Peyer's patch (tissue), 4 donors: ENCODE measurements at regions not wholly inside any gene's neighbourhood (a gene's known extent, or its start where the extent isn't known, plus 50 kb on each side); places are given as distances from the start of the nearest gene placed in this dataset.

ENCODE experiments used
- DNase-seq, 3 donors: peaks; one replicate each; pipeline ENCODE4 v3.0.0-alpha.2; 2017 to 2019
- H3K27ac ChIP-seq, 4 donors: fragments of 200-600 bp; sonication (generic); one replicate each; pipeline ENCODE4 v1.5.1; 2016 to 2019
- H3K27me3 ChIP-seq, 2 donors: fragments of 200-600 bp; sonication (generic); one replicate each; pipeline ENCODE4 v1.5.1; 2019
- H3K36me3 ChIP-seq, 3 donors: fragments of 200-600 bp; sonication (generic); one replicate each; pipeline ENCODE4 v1.5.1; 2016 to 2019
- H3K4me1 ChIP-seq, 4 donors: fragments of 200-600 bp; sonication (generic); one replicate each; pipeline ENCODE4 v1.5.1; 2016 to 2019
- H3K4me3 ChIP-seq, 4 donors: fragments of 200-600 bp; sonication (generic); 1 replicate in 3 of 4; 2 replicates in 1 of 4; pipeline ENCODE4 v1.5.1; 2016 to 2019; ENCODE audit warnings: mild to moderate bottlenecking in 1 of 4
- H3K9me3 ChIP-seq, 4 donors: fragments of 200-600 bp; sonication (generic); one replicate each; pipeline ENCODE4 v1.5.1; 2016 to 2019; ENCODE audit warnings: mild to moderate bottlenecking in 1 of 4
- POLR2A ChIP-seq, 2 donors: fragments of 450-650 bp; IDR thresholded peaks; one replicate each; pipeline ENCODE4 v1.5.1; 2017; ENCODE audit warnings: antibody characterized with exemption in 2 of 2, mild to moderate bottlenecking in 2 of 2, moderate library complexity in 2 of 2
- TF ChIP-seq, protein P1 (sequence below), 6 experiments: fragments of 450-650 bp in 4 of 6; fragments of 200-600 bp in 2 of 6; sonication (generic) in 1 of 6; IDR thresholded peaks; one replicate each; pipeline ENCODE4 v1.5.1; 2017 to 2019; ENCODE audit warnings: antibody characterized with exemption in 6 of 6, mild to moderate bottlenecking in 3 of 6, moderate library complexity in 1 of 6

DNA sequence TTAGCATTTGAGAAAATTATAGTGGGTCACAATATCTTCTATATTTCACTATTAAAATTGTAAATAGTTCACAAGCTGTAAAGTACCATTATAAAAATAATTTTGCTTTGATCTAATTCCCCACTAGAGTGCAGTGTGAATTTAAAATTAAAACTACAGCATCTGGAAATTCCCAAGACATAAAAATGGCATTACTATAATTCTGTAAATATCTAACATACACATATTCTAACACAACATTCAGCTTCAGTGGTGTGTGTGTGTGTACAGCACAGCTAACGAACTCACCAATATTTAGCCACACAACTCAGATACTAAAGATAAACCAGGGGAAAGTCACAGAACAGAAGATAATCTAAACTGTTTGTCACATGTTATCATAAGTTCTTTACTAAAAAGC, 424.9 kb upstream of the ZNF385D start:
- H3K9me3 ChIP-seq = no peaks in the 10 kb centered on the region
- H3K4me3 ChIP-seq = no peak overlapping the region
- H3K27ac ChIP-seq = no peak overlapping the region
- TF ChIP-seq, protein P1, sequence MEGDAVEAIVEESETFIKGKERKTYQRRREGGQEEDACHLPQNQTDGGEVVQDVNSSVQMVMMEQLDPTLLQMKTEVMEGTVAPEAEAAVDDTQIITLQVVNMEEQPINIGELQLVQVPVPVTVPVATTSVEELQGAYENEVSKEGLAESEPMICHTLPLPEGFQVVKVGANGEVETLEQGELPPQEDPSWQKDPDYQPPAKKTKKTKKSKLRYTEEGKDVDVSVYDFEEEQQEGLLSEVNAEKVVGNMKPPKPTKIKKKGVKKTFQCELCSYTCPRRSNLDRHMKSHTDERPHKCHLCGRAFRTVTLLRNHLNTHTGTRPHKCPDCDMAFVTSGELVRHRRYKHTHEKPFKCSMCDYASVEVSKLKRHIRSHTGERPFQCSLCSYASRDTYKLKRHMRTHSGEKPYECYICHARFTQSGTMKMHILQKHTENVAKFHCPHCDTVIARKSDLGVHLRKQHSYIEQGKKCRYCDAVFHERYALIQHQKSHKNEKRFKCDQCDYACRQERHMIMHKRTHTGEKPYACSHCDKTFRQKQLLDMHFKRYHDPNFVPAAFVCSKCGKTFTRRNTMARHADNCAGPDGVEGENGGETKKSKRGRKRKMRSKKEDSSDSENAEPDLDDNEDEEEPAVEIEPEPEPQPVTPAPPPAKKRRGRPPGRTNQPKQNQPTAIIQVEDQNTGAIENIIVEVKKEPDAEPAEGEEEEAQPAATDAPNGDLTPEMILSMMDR (IDR thresholded peaks at IDR 0.05) = no peak
- TF ChIP-seq POLR2A (IDR thresholded peaks at IDR 0.05) = no peak
- no peaks in the 10 kb centered on the region for H3K27me3 ChIP-seq
- no peaks in the 10 kb centered on the region for H3K36me3 ChIP-seq
- no peak for DNase-seq
- H3K4me1 ChIP-seq = no peaks in the 10 kb centered on the region

DNA sequence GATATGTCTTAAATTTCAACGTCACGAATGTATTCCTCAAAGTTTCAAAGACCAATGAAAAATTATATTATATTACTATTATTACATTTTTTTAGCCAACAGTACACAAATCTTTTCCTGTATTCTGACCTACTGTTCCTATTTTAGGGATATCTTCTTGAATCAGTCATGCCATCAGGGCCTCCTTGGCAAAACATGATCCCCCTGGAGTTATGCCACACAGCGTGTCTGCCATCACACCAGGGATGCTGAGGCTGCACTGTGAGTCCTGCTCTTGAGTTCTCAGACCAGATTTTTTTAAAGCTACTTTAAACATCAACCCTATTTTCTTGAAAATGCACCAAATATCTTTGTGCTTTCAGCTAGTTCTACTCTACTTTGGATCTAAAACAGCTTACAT, 425.9 kb upstream of the ZNF385D start:
- H3K27ac ChIP-seq = no peak overlapping the region

GRCh38 chr3:22189616-22190015, 438.6 kb upstream of the ZNF385D start:
- Histone ChIP-seq H3K27ac (no peak overlapping the region), H3K36me3 (no peaks in the 10 kb centered on the region), H3K4me1 (no peaks in the 10 kb centered on the region), H3K4me3 (no peak overlapping the region), H3K9me3 (no peaks in the 10 kb centered on the region), H3K27me3 (no peaks in the 10 kb centered on the region)
- no peak for DNase-seq
- TF ChIP-seq, protein P1 (IDR thresholded peaks at IDR 0.05) = no peak
- TF ChIP-seq POLR2A (IDR thresholded peaks at IDR 0.05) = no peak

More for the DNA sequence above, 425.9 kb upstream of the ZNF385D start:
- Histone ChIP-seq H3K27me3 (no peaks in the 10 kb centered on the region), H3K4me1 (no peaks in the 10 kb centered on the region), H3K36me3 (no peaks in the 10 kb centered on the region), H3K4me3 (no peak overlapping the region), H3K9me3 (no peaks in the 10 kb centered on the region)
- DNase-seq = no peak
- TF ChIP-seq, protein P1 (IDR thresholded peaks at IDR 0.05) = no peak
- no peak for TF ChIP-seq POLR2A (IDR thresholded peaks at IDR 0.05)

GRCh38 chr3:22199095-22199494, 448.1 kb upstream of the ZNF385D start:
- no peak for DNase-seq
- Histone ChIP-seq H3K36me3 (no peaks in the 10 kb centered on the region), H3K9me3 (peaks cover 0 to 1% (median 0%) of the 10 kb centered on the region in 4 donors), H3K27me3 (no peaks in the 10 kb centered on the region), H3K27ac (no peak overlapping the region), H3K4me3 (no peak overlapping the region), H3K4me1 (no peaks in the 10 kb centered on the region)
- no peak for TF ChIP-seq POLR2A (IDR thresholded peaks at IDR 0.05)
- TF ChIP-seq, protein P1 (IDR thresholded peaks at IDR 0.05) = no peak

- Histone ChIP-seq H3K27ac (no peak overlapping the region), H3K4me1 (no peaks in the 10 kb centered on the region), H3K4me3 (no peak overlapping the region), H3K36me3 (no peaks in the 10 kb centered on the region), H3K27me3 (no peaks in the 10 kb centered on the region), H3K9me3 (peaks cover 0 to 3% (median 0%) of the 10 kb centered on the region in 4 donors)
- DNase-seq = no peak
- no peak for TF ChIP-seq POLR2A (IDR thresholded peaks at IDR 0.05)
- TF ChIP-seq, protein P1 (IDR thresholded peaks at IDR 0.05) = no peak
These were observed 457.8 kb upstream of the ZNF385D start for GRCh38 chr3:22208844-22209243.

- no peak overlapping the region for H3K4me3 ChIP-seq
- H3K36me3 ChIP-seq = no peaks in the 10 kb centered on the region
- H3K27me3 ChIP-seq = no peaks in the 10 kb centered on the region
- no peaks in the 10 kb centered on the region for H3K9me3 ChIP-seq
- no peak for DNase-seq
- no peaks in the 10 kb centered on the region for H3K4me1 ChIP-seq
- no peak for TF ChIP-seq POLR2A (IDR thresholded peaks at IDR 0.05)
- TF ChIP-seq, protein P1 (IDR thresholded peaks at IDR 0.05) = no peak
- no peak overlapping the region for H3K27ac ChIP-seq
These were observed 458.6 kb upstream of the ZNF385D start for GRCh38 chr3:22209578-22209977.
